Keratinocyte (primary cell): ENCODE measurements at regions not wholly inside any gene's neighbourhood (a gene's known extent, or its start where the extent isn't known, plus 50 kb on each side); places are given as distances from the start of the nearest gene placed in this dataset.

ENCODE experiments used
- DNase-seq: peaks from one replicate; pipeline ENCODE4 v3.0.0-alpha.2; 2011; ENCODE audit warnings: low read depth, missing footprints, low spot score
- FAIRE-seq: peaks from 2 replicates; lab custom pipeline; 2011; peaks lifted over from hg19 to GRCh38; lab: Jason Lieb, UNC
- H2AFZ ChIP-seq: 2 replicates; pipeline ENCODE4 v1.6.0; 2012; ENCODE audit warnings: low read length, control low read depth, inconsistent platforms; ENCODE audit not compliant: control insufficient read depth
- H3K27ac ChIP-seq: 2 replicates; pipeline ENCODE4 v1.5.1; 2011; ENCODE audit warnings: low read length; ENCODE audit not compliant: control insufficient read depth, insufficient read depth
- H3K27me3 ChIP-seq: 3 replicates; pipeline ENCODE4 v1.6.0; 2011; ENCODE audit warnings: low read length; ENCODE audit not compliant: control insufficient read depth, insufficient read depth; ENCODE audit errors: extremely low read depth
- H3K36me3 ChIP-seq, 2 experiments: 2 replicates in 1 of 2; 3 replicates in 1 of 2; pipeline ENCODE4 v1.5.1; 2011; ENCODE audit warnings: low read length in 2 of 2, mild to moderate bottlenecking in 1 of 2; ENCODE audit not compliant: control insufficient read depth in 2 of 2, insufficient read depth in 2 of 2; ENCODE audit errors: extremely low read depth in 1 of 2
- H3K4me1 ChIP-seq: 3 replicates; pipeline ENCODE4 v1.5.1; 2011; ENCODE audit warnings: low read length; ENCODE audit not compliant: control insufficient read depth, insufficient read depth; ENCODE audit errors: extremely low read depth
- H3K4me2 ChIP-seq: 3 replicates; pipeline ENCODE4 v1.6.0; 2011; ENCODE audit warnings: low read depth, low read length; ENCODE audit not compliant: control insufficient read depth, insufficient read depth; ENCODE audit errors: extremely low read depth
- H3K4me3 ChIP-seq, 3 experiments: fragments of 200-600 bp in 1 of 3; sonication (generic) in 1 of 3; 2 replicates in 2 of 3; 3 replicates in 1 of 3; pipeline ENCODE4 v1.5.1; 2011 to 2016; ENCODE audit warnings: low read length in 3 of 3, mild to moderate bottlenecking in 3 of 3, control low read depth in 2 of 3, inconsistent platforms in 1 of 3, low read depth in 1 of 3, mixed read lengths in 1 of 3, mixed run types in 1 of 3, moderate library complexity in 1 of 3; ENCODE audit not compliant: control insufficient read depth in 2 of 3, insufficient read depth in 2 of 3; ENCODE audit errors: extremely low read depth in 1 of 3
- H3K79me2 ChIP-seq: 2 replicates; pipeline ENCODE4 v1.6.0; 2012; ENCODE audit warnings: low read length; ENCODE audit not compliant: control insufficient read depth, insufficient read depth
- H3K9ac ChIP-seq: 3 replicates; pipeline ENCODE4 v1.6.0; 2011; ENCODE audit warnings: low read length; ENCODE audit not compliant: control insufficient read depth, insufficient read depth; ENCODE audit errors: extremely low read depth
- H3K9me1 ChIP-seq: 3 replicates; pipeline ENCODE4 v1.6.0; 2011; ENCODE audit warnings: low read length; ENCODE audit not compliant: control insufficient read depth, insufficient read depth; ENCODE audit errors: extremely low read depth
- H3K9me3 ChIP-seq: 2 replicates; pipeline ENCODE4 v1.5.1; 2012; ENCODE audit warnings: low read depth, low read length; ENCODE audit not compliant: control insufficient read depth
- H4K20me1 ChIP-seq: 3 replicates; pipeline ENCODE4 v1.6.0; 2011; ENCODE audit warnings: low read length; ENCODE audit not compliant: control insufficient read depth, insufficient read depth; ENCODE audit errors: extremely low read depth
- CTCF ChIP-seq, 3 experiments: IDR thresholded peaks in 1 of 3; conservative IDR thresholded peaks in 1 of 3; optimal IDR thresholded peaks in 1 of 3; 2 replicates in 2 of 3; 3 replicates in 1 of 3; pipeline versions ENCODE3 to v1.5.1; 2011; ENCODE audit warnings: low read length in 3 of 3, mild to moderate bottlenecking in 3 of 3, moderate library complexity in 2 of 3, control low read depth in 1 of 3, inconsistent platforms in 1 of 3; ENCODE audit not compliant: insufficient read depth in 2 of 3; ENCODE audit errors: extremely low read depth in 1 of 3
- EZH2 ChIP-seq: IDR thresholded peaks from one replicate; pipeline ENCODE4 v1.6.1; 2012; ENCODE audit warnings: inconsistent platforms, mild to moderate bottlenecking, low read length, moderate library complexity
- dilution Hi-C: fragments of 300-500 bp; cut with MboI; formaldehyde crosslinking; loops from one replicate; pipeline ENCODE4 v1.7.0; 2020; ENCODE audit warnings: low sequenced_read_pairs; ENCODE audit not compliant: extremely low pct_ligation_motif_present

GRCh38 chr6:43915986-43916923, 146.2 kb downstream of the VEGFA start:
- Histone ChIP-seq H3K4me2 (no peak overlapping the region), H3K9me3 (no peaks in the 10 kb centered on the region), H3K4me1 (peaks cover 4% of the 10 kb centered on the region), H2AFZ (no peak overlapping the region), H3K27me3 (peaks cover 3% of the 10 kb centered on the region), H4K20me1 (no peaks in the 10 kb centered on the region), H3K36me3 (no peaks in the 10 kb centered on the region), H3K9me1 (no peaks in the 10 kb centered on the region), H3K9ac (no peak overlapping the region), H3K27ac (no peak overlapping the region), H3K79me2 (no peaks in the 10 kb centered on the region), H3K4me3 (no peak overlapping the region)
- no peak for FAIRE-seq
- dilution Hi-C loops = no loop called here
- DNase-seq = no peak
- TF ChIP-seq EZH2 = no peak
- no peak for TF ChIP-seq CTCF (optimal IDR thresholded peaks at IDR 0.05 in 1 of 3, IDR thresholded peaks at IDR 0.05 in 1 of 3, conservative IDR thresholded peaks at IDR 0.05 in 1 of 3; ENCODE audit: extremely low read depth in 1 of 3, insufficient read depth in 2 of 3, low read length in 3 of 3)

GRCh38 chr6:43915208-43915869, 145.3 kb downstream of the VEGFA start:
- FAIRE-seq (no peak), DNase-seq (no peak)
- Histone ChIP-seq H3K9ac (no peak overlapping the region), H3K4me2 (no peak overlapping the region), H3K79me2 (no peaks in the 10 kb centered on the region), H4K20me1 (no peaks in the 10 kb centered on the region), H3K9me3 (no peaks in the 10 kb centered on the region), H3K27me3 (peaks cover 3% of the 10 kb centered on the region), H2AFZ (no peak overlapping the region), H3K4me3 (no peak overlapping the region), H3K36me3 (no peaks in the 10 kb centered on the region), H3K4me1 (peaks cover 9% of the 10 kb centered on the region), H3K27ac (no peak overlapping the region), H3K9me1 (no peaks in the 10 kb centered on the region)
- dilution Hi-C loops = no loop called here
- TF ChIP-seq CTCF (optimal IDR thresholded peaks at IDR 0.05 in 1 of 3, IDR thresholded peaks at IDR 0.05 in 1 of 3, conservative IDR thresholded peaks at IDR 0.05 in 1 of 3; ENCODE audit: extremely low read depth in 1 of 3, insufficient read depth in 2 of 3, low read length in 3 of 3) = no peak
- TF ChIP-seq EZH2 = no peak
